HL-60 (cell line): ENCODE measurements at regions not wholly inside any gene's neighbourhood (a gene's known extent, or its start where the extent isn't known, plus 50 kb on each side); places are given as distances from the start of the nearest gene placed in this dataset.

ENCODE experiments used
- DNase-seq, 2 experiments: peaks; one replicate each; pipeline ENCODE4 v3.0.0-alpha.2; 2010 to 2020; ENCODE audit warnings: low read depth in 1 of 2, low spot score in 1 of 2
- H3K27ac ChIP-seq: fragments of 250-450 bp; sonication (Bioruptor Pico); replicated peaks from 2 replicates; pipeline ENCODE4 v1.5.1; 2020; ENCODE audit warnings: mild to moderate bottlenecking, moderate library complexity
- H3K27me3 ChIP-seq: fragments of 250-450 bp; sonication (Bioruptor Pico); 2 replicates; pipeline ENCODE4 v1.5.1; 2021; ENCODE audit warnings: mild to moderate bottlenecking, moderate library complexity; ENCODE audit not compliant: insufficient read depth, poor library complexity, severe bottlenecking
- H3K4me3 ChIP-seq: replicated peaks from 2 replicates; pipeline ENCODE4 v1.5.1; 2011; ENCODE audit warnings: mild to moderate bottlenecking, control low read depth, low read length; ENCODE audit not compliant: insufficient read depth
- CTCF ChIP-seq: IDR thresholded peaks from one replicate; pipeline ENCODE4 v1.5.1; 2011; ENCODE audit warnings: low read length, control low read depth, inconsistent platforms; ENCODE audit not compliant: insufficient read depth
- GABPA ChIP-seq: IDR thresholded peaks from 2 replicates; pipeline ENCODE4 v1.6.1; 2012; ENCODE audit warnings: low read depth
- POLR2AphosphoS5 ChIP-seq: IDR thresholded peaks from 2 replicates; pipeline ENCODE4 v1.6.1; 2012; ENCODE audit warnings: low read depth
- REST ChIP-seq: IDR thresholded peaks from 2 replicates; pipeline ENCODE4 v1.6.1; 2012; ENCODE audit warnings: low read depth; ENCODE audit not compliant: insufficient replicate concordance
- SPI1 ChIP-seq: IDR thresholded peaks from 2 replicates; pipeline ENCODE4 v1.6.1; 2012; ENCODE audit warnings: low read depth, mild to moderate bottlenecking, borderline replicate concordance

DNA sequence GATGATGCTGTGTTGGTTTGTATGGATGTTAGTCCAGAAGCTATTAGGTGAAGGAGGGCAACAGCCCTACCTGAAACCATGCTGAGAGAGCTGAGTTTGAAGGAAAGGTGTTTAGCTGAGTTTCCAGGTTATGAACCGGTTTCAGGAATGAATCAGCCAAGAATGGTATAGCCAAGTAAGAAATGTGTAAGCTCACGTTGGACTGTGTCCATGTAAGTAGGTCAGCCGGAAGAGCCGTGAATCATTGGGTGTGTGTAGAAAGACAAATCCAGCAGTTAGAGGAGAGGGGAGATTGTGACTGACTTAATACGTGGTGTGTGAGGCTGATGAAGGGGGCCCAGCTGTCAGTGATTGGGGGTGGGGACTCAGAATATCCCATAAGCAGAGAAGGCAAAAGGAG, 77.2 kb upstream of the SPIN4 start:
- Histone ChIP-seq H3K4me3 (no peak overlapping the region), H3K27me3 (no peaks in the 10 kb centered on the region), H3K27ac (no peak overlapping the region)
- no peak for DNase-seq
- no peak for TF ChIP-seq POLR2AphosphoS5

GRCh38 chrX:63426519-63426918, 75.4 kb upstream of the SPIN4 start:
- DNase-seq, result no peak
- H3K27me3 ChIP-seq, result no peaks in the 10 kb centered on the region
- no peak overlapping the region for H3K4me3 ChIP-seq
- TF ChIP-seq SPI1, result no peak
- no peak for TF ChIP-seq CTCF
- TF ChIP-seq REST, result no peak
- no peak for TF ChIP-seq POLR2AphosphoS5
- TF ChIP-seq GABPA, result no peak
- H3K27ac ChIP-seq, result no peak overlapping the region

GRCh38 chrX:63424063-63424462, 72.9 kb upstream of the SPIN4 start:
- no peak for DNase-seq
- no peak overlapping the region for H3K27ac ChIP-seq
- H3K27me3 ChIP-seq, result no peaks in the 10 kb centered on the region
- TF ChIP-seq POLR2AphosphoS5 (no peak), REST (no peak), CTCF (no peak), SPI1 (no peak), GABPA (no peak)
- no peak overlapping the region for H3K4me3 ChIP-seq

DNA sequence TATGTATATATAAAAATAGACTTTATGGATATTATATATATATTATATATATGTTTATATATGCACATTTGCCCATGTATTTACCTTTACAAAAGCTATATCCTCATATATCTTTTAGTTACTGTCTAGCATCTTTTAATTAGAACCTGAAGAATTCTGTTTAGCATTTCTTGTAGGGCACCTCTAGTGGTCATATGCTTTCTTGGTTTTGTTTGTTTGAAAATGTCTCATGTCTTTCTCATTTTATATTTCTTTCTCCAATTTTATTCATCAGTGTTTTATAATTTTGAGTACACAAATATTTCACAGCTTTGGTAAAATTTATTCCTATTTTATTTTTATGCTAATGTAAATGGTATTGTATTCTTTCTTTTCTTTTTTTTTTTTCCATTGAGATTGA, 70.3 kb upstream of the SPIN4 start:
- H3K27ac ChIP-seq, result no peak overlapping the region
- TF ChIP-seq POLR2AphosphoS5 (no peak), SPI1 (no peak), CTCF (no peak), REST (no peak), GABPA (no peak)
- no peak overlapping the region for H3K4me3 ChIP-seq
- no peak for DNase-seq
- H3K27me3 ChIP-seq, result no peaks in the 10 kb centered on the region
